Astrocyte (in vitro differentiated cells and primary cell): ENCODE measurements at regions not wholly inside any gene's neighbourhood (a gene's known extent, or its start where the extent isn't known, plus 50 kb on each side); places are given as distances from the start of the nearest gene placed in this dataset.
"Not testable (repeated sequence)": the region's sequence is repeated elsewhere in the genome, so short reads cannot be mapped to it uniquely, and the experiment has no call there.

Experiments
- EZH2 ChIP-seq: IDR thresholded peaks from 2 replicates; pipeline ENCODE4 v1.6.1; 2012; ENCODE audit warnings: mild to moderate bottlenecking, low read length, inconsistent platforms; ENCODE audit not compliant: insufficient read depth
- TF ChIP-seq, protein P1 (sequence below): IDR thresholded peaks from 2 replicates; pipeline ENCODE4 v1.5.1; 2011; ENCODE audit warnings: low read depth, mild to moderate bottlenecking, inconsistent platforms, low read length, moderate library complexity; ENCODE audit not compliant: insufficient read depth

DNA sequence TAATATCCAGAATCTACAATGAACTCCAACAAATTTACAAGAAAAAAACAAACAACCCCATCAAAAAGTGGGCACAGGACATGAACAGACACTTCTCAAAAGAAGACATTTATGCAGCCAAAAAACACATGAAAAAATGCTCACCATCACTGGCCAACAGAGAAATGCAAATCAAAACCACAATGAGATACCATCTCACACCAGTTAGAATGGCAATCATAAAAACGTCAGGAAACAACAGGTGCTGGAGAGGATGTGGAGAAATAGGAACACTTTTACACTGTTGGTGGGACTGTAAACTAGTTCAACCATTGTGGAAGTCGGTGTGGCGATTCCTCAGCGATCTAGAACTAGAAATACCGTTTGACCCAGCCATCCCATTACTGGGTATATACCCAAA is 1250.1 kb downstream of the FSCB start:
- TF ChIP-seq, protein P1, sequence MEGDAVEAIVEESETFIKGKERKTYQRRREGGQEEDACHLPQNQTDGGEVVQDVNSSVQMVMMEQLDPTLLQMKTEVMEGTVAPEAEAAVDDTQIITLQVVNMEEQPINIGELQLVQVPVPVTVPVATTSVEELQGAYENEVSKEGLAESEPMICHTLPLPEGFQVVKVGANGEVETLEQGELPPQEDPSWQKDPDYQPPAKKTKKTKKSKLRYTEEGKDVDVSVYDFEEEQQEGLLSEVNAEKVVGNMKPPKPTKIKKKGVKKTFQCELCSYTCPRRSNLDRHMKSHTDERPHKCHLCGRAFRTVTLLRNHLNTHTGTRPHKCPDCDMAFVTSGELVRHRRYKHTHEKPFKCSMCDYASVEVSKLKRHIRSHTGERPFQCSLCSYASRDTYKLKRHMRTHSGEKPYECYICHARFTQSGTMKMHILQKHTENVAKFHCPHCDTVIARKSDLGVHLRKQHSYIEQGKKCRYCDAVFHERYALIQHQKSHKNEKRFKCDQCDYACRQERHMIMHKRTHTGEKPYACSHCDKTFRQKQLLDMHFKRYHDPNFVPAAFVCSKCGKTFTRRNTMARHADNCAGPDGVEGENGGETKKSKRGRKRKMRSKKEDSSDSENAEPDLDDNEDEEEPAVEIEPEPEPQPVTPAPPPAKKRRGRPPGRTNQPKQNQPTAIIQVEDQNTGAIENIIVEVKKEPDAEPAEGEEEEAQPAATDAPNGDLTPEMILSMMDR = not testable (repeated sequence)
- TF ChIP-seq EZH2 = not testable (repeated sequence)
